ENCODE measurements at regions not wholly inside any gene's neighbourhood (a gene's known extent, or its start where the extent isn't known, plus 50 kb on each side); places are given as distances from the start of the nearest gene placed in this dataset.
"Not testable (repeated sequence)": the region's sequence is repeated elsewhere in the genome, so short reads cannot be mapped to it uniquely, and the experiment has no call there.

DNA sequence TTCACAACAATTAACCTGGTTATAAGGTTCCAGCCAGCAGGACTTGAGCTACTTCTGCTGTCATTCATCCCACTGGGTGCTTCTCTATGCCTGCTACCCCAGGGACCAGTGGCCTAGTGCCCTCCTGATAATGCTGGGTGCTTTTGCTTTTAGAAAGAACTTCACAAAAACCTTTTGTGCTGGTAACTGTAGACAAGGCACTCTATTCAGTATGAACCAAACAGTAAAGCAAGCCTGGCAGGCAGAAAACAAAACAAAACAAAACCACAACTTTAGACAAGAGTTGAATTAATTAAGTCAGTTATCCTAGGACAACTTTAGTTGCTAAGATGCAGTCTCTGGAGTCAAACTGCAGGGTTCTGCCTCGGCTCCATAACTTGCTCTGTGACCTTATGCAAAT, 61.9 kb upstream of the ADGRL2 start:
- Histone ChIP-seq H3K9ac (ENCODE audit: low read length) (no peak overlapping the region), H3K36me3 (ENCODE audit: control insufficient read depth, insufficient read depth, low read length, severe bottlenecking) (no peaks in the 10 kb centered on the region), H3K4me1 (ENCODE audit: control insufficient read depth, insufficient read depth, low read length) (no peaks in the 10 kb centered on the region), H3K27me3 (replicated peaks; ENCODE audit: control insufficient read depth, insufficient read depth, low read length) (no peaks in the 10 kb centered on the region), H3K9me3 (ENCODE audit: control insufficient read depth, low read length) (no peaks in the 10 kb centered on the region), H3K4me3 (ENCODE audit: low read length) (no peak overlapping the region)
- DNase-seq (ENCODE audit: low read depth): peak; percentile 4

DNA sequence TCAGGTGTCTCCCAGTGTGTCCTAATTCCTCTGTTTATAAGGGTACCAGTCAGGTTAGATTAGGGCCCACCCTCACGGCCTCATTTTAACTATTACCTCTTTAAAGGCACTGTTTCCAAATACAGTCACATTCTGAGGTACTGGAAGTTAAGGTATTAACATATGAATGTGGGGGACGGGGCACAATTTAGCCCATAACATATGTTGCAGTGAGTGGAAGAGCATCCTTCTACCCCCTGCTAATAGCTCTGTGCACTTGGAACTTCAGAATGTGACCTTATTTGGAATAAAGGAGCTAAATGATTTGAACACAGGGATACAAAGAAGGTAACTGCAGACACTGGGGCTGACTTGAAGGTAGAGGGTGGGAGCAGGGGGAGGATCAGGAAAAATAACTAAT, 67.3 kb upstream of the ADGRL2 start:
- Histone ChIP-seq H3K4me1 (ENCODE audit: control insufficient read depth, insufficient read depth, low read length) (no peaks in the 10 kb centered on the region), H3K4me3 (ENCODE audit: low read length) (no peak overlapping the region), H3K9me3 (ENCODE audit: control insufficient read depth, low read length) (no peaks in the 10 kb centered on the region), H3K9ac (ENCODE audit: low read length) (no peak overlapping the region), H3K27me3 (replicated peaks; ENCODE audit: control insufficient read depth, insufficient read depth, low read length) (no peaks in the 10 kb centered on the region), H3K36me3 (ENCODE audit: control insufficient read depth, insufficient read depth, low read length, severe bottlenecking) (no peaks in the 10 kb centered on the region)
- no peak for DNase-seq (ENCODE audit: low read depth)

DNA sequence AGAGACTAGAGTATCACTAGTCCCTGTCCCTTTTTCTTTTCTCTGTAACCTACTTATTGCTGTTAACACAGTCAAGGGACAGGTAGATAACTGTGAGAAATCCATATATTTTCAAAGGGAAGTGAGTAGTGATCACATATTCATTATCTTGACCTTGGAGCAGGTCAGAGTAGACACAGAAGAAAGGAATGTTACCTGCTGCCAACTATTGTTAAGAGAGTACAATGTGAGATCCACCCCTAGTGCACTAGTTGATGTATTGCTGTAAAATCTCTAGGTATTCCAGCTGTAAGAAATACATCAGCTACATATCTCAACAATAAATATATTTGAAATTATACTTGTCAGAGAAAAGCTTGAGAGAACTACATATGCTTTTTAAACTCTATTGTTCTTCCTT, 68.7 kb upstream of the ADGRL2 start:
- DNase-seq (ENCODE audit: low read depth): no peak
- H3K4me3 ChIP-seq (ENCODE audit: low read length): no peak overlapping the region
- no peaks in the 10 kb centered on the region for H3K9me3 ChIP-seq (ENCODE audit: control insufficient read depth, low read length)
- no peaks in the 10 kb centered on the region for H3K36me3 ChIP-seq (ENCODE audit: control insufficient read depth, insufficient read depth, low read length, severe bottlenecking)
- no peaks in the 10 kb centered on the region for H3K4me1 ChIP-seq (ENCODE audit: control insufficient read depth, insufficient read depth, low read length)
- no peak overlapping the region for H3K9ac ChIP-seq (ENCODE audit: low read length)
- H3K27me3 ChIP-seq (replicated peaks; ENCODE audit: control insufficient read depth, insufficient read depth, low read length): no peaks in the 10 kb centered on the region

DNA sequence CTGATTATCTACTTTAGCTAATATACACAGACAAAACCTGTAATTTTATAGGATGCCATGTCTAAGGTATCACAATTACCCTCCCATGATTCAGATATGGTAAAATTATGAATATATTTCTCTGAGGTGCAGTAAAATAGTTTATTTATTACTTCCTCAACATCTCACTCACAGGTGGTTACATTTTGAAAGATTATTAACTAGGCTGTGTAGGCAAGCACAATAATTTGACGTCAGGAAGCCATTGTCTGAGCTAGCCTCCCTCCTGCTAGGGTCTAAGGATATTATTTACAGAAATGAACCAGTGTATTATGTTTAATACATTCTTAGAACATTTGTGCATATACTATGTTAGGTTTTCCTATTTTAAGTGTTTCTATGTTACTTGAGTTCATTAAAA, 69.9 kb upstream of the ADGRL2 start:
- Histone ChIP-seq H3K9me3 (ENCODE audit: control insufficient read depth, low read length) (no peaks in the 10 kb centered on the region), H3K4me3 (ENCODE audit: low read length) (no peak overlapping the region), H3K27me3 (replicated peaks; ENCODE audit: control insufficient read depth, insufficient read depth, low read length) (no peaks in the 10 kb centered on the region), H3K9ac (ENCODE audit: low read length) (no peak overlapping the region), H3K4me1 (ENCODE audit: control insufficient read depth, insufficient read depth, low read length) (no peaks in the 10 kb centered on the region), H3K36me3 (ENCODE audit: control insufficient read depth, insufficient read depth, low read length, severe bottlenecking) (no peaks in the 10 kb centered on the region)
- no peak for DNase-seq (ENCODE audit: low read depth)

DNA sequence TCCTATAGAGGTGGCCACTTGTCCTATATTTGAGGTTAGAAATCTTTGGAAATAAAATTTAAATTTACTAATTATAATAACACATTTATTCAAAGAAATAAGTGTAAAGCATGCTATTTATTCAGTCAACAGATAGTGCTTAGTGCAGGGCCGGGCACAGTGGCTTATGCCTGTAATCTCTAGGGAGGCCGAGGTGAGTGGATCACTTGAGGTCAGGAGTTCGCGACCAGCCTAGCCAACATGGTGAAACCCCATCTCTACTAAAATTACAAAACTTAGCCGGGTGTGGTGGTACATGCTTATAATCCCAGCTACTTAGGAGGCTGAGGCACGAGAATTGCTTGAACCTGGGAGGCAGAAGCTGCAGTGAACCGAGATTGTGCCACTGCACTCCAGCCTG, 70.4 kb upstream of the ADGRL2 start:
- not testable (repeated sequence) for H3K36me3 ChIP-seq (ENCODE audit: control insufficient read depth, insufficient read depth, low read length, severe bottlenecking); DNase-seq (ENCODE audit: low read depth); H3K9ac ChIP-seq (ENCODE audit: low read length); H3K27me3 ChIP-seq (replicated peaks; ENCODE audit: control insufficient read depth, insufficient read depth, low read length); H3K4me3 ChIP-seq (ENCODE audit: low read length); H3K9me3 ChIP-seq (ENCODE audit: control insufficient read depth, low read length); H3K4me1 ChIP-seq (ENCODE audit: control insufficient read depth, insufficient read depth, low read length)

DNA sequence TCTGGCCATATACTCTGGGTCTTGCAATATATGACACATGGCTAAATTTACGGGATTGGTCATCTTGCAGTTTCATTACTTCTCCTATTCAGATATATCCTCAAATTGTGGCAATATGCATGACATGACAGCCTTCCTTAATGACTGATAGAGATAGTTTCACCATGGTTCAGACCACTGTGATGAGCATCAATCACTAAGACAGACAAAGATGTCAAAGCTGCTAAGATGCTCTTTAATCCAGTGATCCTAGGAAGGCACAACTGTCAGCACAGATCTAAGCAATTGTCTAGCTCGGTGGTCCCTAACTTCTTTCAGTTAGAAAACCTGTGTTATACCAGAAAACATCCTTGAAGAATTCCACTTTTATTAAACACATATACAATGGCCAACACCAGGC, 70.9 kb upstream of the ADGRL2 start:
- no peak overlapping the region for H3K4me3 ChIP-seq (ENCODE audit: low read length)
- no peak for DNase-seq (ENCODE audit: low read depth)
- H3K36me3 ChIP-seq (ENCODE audit: control insufficient read depth, insufficient read depth, low read length, severe bottlenecking): no peaks in the 10 kb centered on the region
- H3K4me1 ChIP-seq (ENCODE audit: control insufficient read depth, insufficient read depth, low read length): no peaks in the 10 kb centered on the region
- H3K9ac ChIP-seq (ENCODE audit: low read length): no peak overlapping the region
- no peaks in the 10 kb centered on the region for H3K27me3 ChIP-seq (replicated peaks; ENCODE audit: control insufficient read depth, insufficient read depth, low read length)
- no peaks in the 10 kb centered on the region for H3K9me3 ChIP-seq (ENCODE audit: control insufficient read depth, low read length)

DNA sequence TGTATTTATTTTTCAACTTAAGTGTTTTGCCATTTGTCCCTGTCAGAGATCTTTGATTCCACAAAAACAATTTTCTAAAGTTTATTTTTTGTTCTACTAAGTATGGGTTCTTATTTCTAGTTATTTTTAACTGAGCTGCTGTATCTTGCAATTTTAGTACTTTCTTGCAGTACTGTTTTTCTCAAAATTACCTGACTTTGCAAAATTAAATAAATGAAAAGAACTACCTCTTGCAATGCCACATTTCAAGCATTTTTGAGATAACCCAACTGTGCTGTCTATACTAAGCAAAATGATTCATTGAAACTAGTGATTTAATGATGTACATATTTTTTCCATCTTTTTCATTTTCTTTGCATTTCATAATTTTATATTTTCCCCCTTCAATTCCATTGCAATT, 71.5 kb upstream of the ADGRL2 start:
- H3K27me3 ChIP-seq (replicated peaks; ENCODE audit: control insufficient read depth, insufficient read depth, low read length): no peaks in the 10 kb centered on the region
- H3K36me3 ChIP-seq (ENCODE audit: control insufficient read depth, insufficient read depth, low read length, severe bottlenecking): no peaks in the 10 kb centered on the region
- no peak for DNase-seq (ENCODE audit: low read depth)

DNA sequence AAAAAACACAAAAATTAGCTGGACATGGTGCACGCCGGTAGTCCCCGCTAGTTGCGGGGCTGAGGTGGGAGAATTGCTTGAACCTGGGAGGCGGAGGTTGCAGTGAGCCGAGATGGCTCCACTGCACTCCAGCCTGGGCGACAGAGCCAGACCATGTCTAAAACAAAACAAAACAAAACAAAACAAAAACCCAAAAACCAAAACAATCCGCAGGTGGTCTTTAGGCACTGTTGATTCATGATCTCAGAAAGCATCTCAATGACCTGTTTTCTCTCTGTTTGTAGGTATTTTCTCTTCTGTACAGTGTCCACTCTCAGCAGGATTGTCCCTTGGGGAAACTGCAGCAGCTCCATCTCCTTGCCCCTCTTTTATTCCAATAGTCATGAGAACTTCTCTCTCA, 74.9 kb upstream of the ADGRL2 start:
- Histone ChIP-seq H3K9ac (ENCODE audit: low read length) (no peak overlapping the region), H3K27me3 (replicated peaks; ENCODE audit: control insufficient read depth, insufficient read depth, low read length) (no peaks in the 10 kb centered on the region), H3K4me3 (ENCODE audit: low read length) (no peak overlapping the region), H3K4me1 (ENCODE audit: control insufficient read depth, insufficient read depth, low read length) (no peaks in the 10 kb centered on the region), H3K9me3 (ENCODE audit: control insufficient read depth, low read length) (no peaks in the 10 kb centered on the region), H3K36me3 (ENCODE audit: control insufficient read depth, insufficient read depth, low read length, severe bottlenecking) (no peaks in the 10 kb centered on the region)
- DNase-seq (ENCODE audit: low read depth): no peak

More for the DNA sequence above, 71.5 kb upstream of the ADGRL2 start:
- no peaks in the 10 kb centered on the region for H3K9me3 ChIP-seq (ENCODE audit: control insufficient read depth, low read length)
- no peak overlapping the region for H3K9ac ChIP-seq (ENCODE audit: low read length)
- H3K4me1 ChIP-seq (ENCODE audit: control insufficient read depth, insufficient read depth, low read length): no peaks in the 10 kb centered on the region
- no peak overlapping the region for H3K4me3 ChIP-seq (ENCODE audit: low read length)

DNA sequence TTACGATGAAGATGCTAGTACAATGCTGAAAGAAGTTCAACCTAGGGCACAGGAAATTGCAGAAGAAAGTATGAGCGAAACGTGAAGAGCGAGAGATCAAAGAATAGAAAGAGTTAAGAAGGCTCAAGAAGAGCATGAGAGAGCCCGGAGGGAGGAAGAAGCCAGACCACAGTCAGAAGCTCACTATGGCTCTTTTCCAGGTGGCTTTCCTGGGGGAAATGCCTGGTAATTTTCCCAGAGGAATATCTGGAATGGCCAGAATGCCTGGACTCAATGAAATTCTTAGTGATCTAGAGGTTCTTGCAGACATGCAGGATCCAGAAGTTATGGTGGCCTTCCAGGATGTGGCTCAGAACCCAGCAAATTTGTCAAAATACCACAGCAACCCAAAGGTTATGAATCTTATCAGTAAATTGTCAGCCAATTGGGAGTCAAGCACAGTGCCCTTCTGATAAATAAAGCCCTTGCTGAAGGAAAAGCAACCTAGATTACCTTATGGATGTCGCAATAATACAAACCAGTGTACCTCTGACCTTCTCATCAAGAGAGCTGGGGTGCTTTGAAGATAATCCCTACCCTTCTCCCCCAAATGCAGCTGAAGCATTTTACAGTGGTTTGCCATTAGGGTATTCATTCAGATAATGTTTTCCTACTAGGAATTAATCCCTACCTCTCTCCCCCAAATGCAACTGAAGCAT, 78.0 kb upstream of the ADGRL2 start:
- not testable (repeated sequence) for H3K36me3 ChIP-seq (ENCODE audit: control insufficient read depth, insufficient read depth, low read length, severe bottlenecking)

DNA sequence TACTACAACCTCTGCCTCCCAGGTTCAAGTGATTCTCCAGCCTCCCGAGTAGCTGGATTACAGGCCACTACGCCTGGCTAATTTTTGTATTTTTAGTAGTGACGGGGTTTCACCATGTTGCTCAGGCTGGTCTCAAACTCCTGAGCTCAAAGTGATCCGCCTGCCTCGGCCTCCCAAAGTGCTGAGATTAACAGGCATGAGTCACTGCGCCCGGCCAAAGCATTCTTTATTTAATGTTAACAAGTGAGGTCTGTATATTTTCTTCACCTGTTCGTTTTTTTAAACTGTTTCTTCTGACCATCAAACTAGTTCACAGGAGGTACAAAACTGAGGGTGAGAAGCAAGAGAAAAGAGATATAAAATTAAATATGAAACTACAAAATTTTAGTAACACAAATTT, 80.5 kb upstream of the ADGRL2 start:
- H3K36me3 ChIP-seq (ENCODE audit: control insufficient read depth, insufficient read depth, low read length, severe bottlenecking); H3K4me3 ChIP-seq (ENCODE audit: low read length); H3K9ac ChIP-seq (ENCODE audit: low read length); H3K27me3 ChIP-seq (replicated peaks; ENCODE audit: control insufficient read depth, insufficient read depth, low read length); DNase-seq (ENCODE audit: low read depth); H3K9me3 ChIP-seq (ENCODE audit: control insufficient read depth, low read length): not testable (repeated sequence)
- peaks cover 20% of the 10 kb centered on the region for H3K4me1 ChIP-seq (ENCODE audit: control insufficient read depth, insufficient read depth, low read length)

More for the DNA sequence above, 78.0 kb upstream of the ADGRL2 start:
- H3K27me3 ChIP-seq (replicated peaks; ENCODE audit: control insufficient read depth, insufficient read depth, low read length); H3K9me3 ChIP-seq (ENCODE audit: control insufficient read depth, low read length); H3K9ac ChIP-seq (ENCODE audit: low read length); DNase-seq (ENCODE audit: low read depth); H3K4me3 ChIP-seq (ENCODE audit: low read length): not testable (repeated sequence)
- peaks cover 10% of the 10 kb centered on the region for H3K4me1 ChIP-seq (ENCODE audit: control insufficient read depth, insufficient read depth, low read length)

DNA sequence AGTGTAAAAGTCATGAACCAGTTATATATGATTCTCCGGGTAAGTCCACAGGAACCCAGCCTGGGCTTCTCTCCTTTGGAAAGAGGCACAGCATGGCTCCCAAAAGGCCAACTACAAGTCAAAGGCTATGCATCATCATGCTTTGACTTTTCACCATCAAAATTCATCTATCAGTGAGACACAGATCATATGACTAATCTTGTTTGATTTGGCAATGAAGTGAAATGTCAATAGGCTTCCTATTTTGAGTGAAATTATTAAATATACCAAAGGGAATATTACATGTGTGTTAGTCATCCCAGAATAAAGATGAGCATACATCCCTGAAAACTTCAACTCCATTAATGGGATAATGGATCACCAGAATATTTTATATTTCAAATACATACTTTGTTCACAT, 83.5 kb upstream of the ADGRL2 start:
- no peaks in the 10 kb centered on the region for H3K9me3 ChIP-seq (ENCODE audit: control insufficient read depth, low read length)
- peak overlapping the region; percentile 40 for H3K4me3 ChIP-seq (ENCODE audit: low read length)
- peaks cover 20% of the 10 kb centered on the region for H3K4me1 ChIP-seq (ENCODE audit: control insufficient read depth, insufficient read depth, low read length)
- H3K27me3 ChIP-seq (replicated peaks; ENCODE audit: control insufficient read depth, insufficient read depth, low read length): no peaks in the 10 kb centered on the region
- no peak overlapping the region for H3K9ac ChIP-seq (ENCODE audit: low read length)
- no peaks in the 10 kb centered on the region for H3K36me3 ChIP-seq (ENCODE audit: control insufficient read depth, insufficient read depth, low read length, severe bottlenecking)
- DNase-seq (ENCODE audit: low read depth): no peak

DNA sequence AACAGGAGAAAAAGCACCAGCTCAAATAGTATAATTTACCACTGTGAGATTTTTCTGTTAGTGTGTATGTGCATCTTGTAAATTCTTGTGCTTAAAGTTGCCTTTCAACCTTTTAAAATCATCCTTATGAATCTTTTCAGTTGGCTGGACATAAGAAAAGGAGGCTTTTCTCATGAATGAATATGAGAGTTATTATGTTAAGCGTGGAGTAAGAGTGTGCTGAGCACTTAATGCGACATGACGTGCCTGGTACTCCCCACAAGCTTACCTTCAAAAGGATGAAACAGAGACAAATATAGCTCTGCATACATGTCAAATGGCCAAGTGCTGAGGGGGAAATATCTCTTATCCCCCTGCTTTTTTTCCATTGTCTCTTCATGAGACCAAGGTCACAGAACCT, 85.3 kb upstream of the ADGRL2 start:
- DNase-seq (ENCODE audit: low read depth): no peak
- H3K9ac ChIP-seq (ENCODE audit: low read length): no peak overlapping the region
- no peak overlapping the region for H3K4me3 ChIP-seq (ENCODE audit: low read length)
- H3K27me3 ChIP-seq (replicated peaks; ENCODE audit: control insufficient read depth, insufficient read depth, low read length): no peaks in the 10 kb centered on the region
- peaks cover 20% of the 10 kb centered on the region for H3K4me1 ChIP-seq (ENCODE audit: control insufficient read depth, insufficient read depth, low read length)
- no peaks in the 10 kb centered on the region for H3K9me3 ChIP-seq (ENCODE audit: control insufficient read depth, low read length)
- no peaks in the 10 kb centered on the region for H3K36me3 ChIP-seq (ENCODE audit: control insufficient read depth, insufficient read depth, low read length, severe bottlenecking)

Data from adipocyte (in vitro differentiated cells).